Astrocyte of the spinal cord (primary cell): ENCODE measurements at regions not wholly inside any gene's neighbourhood (a gene's known extent, or its start where the extent isn't known, plus 50 kb on each side); places are given as distances from the start of the nearest gene placed in this dataset.

Experiments used
- DNase-seq: peaks from one replicate; pipeline ENCODE4 v3.0.0; 2011; ENCODE audit warnings: low read depth, low spot score
- H3K4me3 ChIP-seq: 2 replicates; pipeline ENCODE4 v1.5.1; 2011; ENCODE audit warnings: low read depth, mild to moderate bottlenecking, low read length, moderate library complexity
- in situ Hi-C: cut with HindIII; loops from 2 replicates; pipeline ENCODE4 v1.10.0; 2017; ENCODE audit warnings: low sequenced_read_pairs
- TF ChIP-seq, protein P1 (sequence below): IDR thresholded peaks from 2 replicates; pipeline ENCODE4 v1.5.1; 2012; ENCODE audit warnings: low read depth, mild to moderate bottlenecking, low read length, inconsistent platforms

DNA sequence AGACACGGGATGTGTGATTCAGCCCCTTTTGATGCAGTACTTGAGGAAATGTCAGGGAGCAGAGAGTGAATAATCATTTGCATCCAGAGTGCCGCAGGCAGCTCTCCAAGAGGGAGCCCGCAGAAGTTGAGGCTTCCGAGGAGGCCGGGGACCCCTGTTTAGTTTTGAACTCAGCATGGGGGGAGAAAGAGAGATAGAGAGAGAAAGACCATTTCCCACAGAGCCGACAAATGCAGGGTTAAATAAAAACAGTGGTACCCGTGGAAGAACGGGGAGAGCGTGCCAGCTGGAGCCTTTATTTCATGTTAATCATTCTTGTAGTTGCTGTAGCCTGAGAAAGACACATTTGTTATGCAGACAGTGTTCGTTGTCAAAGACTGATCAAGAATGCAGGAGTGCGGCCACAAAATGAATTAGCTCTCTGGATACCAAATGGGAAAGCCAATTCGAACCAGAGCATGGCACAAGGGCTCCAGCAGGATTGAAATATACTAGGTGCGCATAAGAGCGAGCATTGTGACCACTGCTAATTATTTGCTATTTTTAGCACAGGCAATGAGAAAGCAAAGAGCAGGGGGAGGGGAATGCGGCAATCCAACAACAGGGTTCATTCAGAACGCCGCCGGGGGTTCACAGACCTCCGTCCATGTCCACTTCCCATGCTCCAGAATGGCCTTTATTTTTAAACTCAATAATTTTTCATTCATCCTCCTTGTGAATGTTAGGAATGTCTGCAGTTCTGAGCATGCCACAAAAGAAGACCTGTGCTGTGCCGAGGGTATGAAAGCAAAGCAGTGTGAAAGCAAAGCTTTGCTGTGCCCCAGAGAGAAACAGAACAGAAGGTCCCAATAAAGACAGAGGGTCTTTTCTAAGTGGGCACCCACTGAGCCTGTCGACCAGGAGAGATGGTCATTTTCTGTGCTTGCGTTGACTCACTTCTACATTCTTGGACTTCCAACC lies 243.9 kb upstream of the VCX3A start:
- no peak for DNase-seq
- TF ChIP-seq, protein P1, sequence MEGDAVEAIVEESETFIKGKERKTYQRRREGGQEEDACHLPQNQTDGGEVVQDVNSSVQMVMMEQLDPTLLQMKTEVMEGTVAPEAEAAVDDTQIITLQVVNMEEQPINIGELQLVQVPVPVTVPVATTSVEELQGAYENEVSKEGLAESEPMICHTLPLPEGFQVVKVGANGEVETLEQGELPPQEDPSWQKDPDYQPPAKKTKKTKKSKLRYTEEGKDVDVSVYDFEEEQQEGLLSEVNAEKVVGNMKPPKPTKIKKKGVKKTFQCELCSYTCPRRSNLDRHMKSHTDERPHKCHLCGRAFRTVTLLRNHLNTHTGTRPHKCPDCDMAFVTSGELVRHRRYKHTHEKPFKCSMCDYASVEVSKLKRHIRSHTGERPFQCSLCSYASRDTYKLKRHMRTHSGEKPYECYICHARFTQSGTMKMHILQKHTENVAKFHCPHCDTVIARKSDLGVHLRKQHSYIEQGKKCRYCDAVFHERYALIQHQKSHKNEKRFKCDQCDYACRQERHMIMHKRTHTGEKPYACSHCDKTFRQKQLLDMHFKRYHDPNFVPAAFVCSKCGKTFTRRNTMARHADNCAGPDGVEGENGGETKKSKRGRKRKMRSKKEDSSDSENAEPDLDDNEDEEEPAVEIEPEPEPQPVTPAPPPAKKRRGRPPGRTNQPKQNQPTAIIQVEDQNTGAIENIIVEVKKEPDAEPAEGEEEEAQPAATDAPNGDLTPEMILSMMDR: no peak
- no peak overlapping the region for H3K4me3 ChIP-seq
- in situ Hi-C loops: no loop called here

DNA sequence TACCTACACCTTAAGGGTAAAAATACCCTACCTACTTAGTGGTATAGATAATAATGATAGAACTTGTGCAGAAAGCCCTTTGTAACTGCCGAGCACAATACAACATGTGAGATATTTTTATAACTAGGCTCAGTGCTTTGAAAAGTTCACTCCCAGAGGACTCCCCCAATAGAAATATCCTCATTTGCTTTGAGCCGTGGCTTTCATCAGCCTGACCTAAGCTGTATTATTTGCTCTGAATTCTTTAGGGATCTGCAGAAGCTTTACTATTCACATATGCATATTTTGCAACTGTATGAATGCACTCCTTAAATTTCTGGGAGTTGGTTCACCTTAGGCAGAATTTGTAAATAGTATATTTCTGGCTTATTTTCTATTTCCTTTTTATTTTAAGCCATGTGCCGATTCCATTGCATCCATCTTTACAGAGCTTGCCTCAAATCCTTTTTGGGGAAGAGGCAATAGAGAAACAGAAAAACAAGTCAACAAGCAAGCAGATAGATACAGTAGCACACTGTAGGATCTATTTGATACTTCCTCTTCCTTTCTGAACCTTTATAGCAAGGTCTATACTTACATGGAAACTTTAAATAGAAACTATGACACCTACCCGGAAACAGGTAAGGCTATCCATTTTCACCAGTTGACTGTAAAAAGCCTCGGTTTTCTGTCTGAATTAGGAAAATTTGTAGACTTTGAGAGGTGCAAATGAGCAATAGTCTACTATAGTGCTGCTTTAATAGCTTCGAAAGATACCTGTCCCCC lies 242.5 kb upstream of the VCX3A start:
- TF ChIP-seq, protein P1: no peak
- H3K4me3 ChIP-seq: no peak overlapping the region
- in situ Hi-C loops: no loop called here
- DNase-seq: no peak

DNA sequence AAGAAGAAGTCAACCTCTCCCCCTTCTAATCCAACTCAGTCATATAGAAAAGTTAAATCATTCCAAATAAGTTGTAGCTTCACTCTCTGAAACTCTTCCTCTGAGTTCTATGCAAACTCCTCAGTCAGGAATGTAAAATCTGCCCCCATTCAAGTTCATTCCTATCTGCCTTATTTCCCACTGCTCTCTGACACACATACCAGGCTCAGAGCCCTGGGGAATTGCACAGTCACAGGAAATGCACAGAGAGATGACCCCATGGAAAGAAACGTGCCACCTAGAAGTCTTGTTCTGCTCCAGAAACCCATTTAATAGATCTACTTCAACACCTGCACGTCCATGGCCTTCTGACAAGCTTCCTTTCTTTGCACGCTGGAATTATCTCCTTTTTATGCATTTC lies 236.0 kb upstream of the VCX3A start:
- DNase-seq: no peak
- in situ Hi-C loops: no loop called here
- TF ChIP-seq, protein P1: no peak
- no peak overlapping the region for H3K4me3 ChIP-seq

DNA sequence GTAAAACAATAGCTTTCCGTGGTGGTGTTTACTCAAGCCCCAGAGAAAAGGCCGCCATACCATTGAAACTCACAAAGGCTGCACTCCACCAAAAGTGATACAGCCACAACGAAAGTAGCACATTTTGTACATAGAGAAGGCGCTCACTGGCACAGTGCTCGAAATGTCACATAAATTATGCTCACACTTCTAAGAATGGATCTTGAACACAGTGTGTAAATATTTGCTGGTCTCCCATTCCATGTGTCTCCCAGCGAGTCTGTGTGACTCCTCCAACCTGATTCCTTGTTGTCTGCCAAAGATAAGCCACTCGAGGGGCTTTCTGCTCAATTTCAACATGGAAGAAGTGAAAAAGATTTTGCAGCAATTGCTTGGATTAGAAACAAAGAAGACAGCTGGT lies 234.0 kb upstream of the VCX3A start:
- TF ChIP-seq, protein P1: no peak
- in situ Hi-C loops: no loop called here
- no peak for DNase-seq
- no peak overlapping the region for H3K4me3 ChIP-seq

DNA sequence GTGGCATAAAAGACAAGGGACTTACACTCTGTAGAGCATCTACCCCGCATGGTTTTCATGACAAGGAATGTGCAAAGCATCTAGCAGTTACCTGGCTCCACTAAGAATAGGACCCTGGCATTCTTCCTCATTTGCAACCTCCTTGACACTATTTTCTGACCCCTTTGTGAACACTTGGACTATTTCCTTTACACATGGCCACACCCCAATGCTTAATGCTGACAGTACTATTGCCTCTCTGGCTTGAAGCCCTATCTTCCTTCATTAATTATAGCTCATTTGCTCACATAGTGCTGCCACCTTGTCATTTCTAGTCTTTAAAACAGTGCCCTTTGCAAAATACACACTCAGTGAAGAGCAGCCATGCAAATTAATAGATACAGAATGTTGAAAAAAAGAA lies 226.3 kb upstream of the VCX3A start:
- in situ Hi-C loops: no loop called here

DNA sequence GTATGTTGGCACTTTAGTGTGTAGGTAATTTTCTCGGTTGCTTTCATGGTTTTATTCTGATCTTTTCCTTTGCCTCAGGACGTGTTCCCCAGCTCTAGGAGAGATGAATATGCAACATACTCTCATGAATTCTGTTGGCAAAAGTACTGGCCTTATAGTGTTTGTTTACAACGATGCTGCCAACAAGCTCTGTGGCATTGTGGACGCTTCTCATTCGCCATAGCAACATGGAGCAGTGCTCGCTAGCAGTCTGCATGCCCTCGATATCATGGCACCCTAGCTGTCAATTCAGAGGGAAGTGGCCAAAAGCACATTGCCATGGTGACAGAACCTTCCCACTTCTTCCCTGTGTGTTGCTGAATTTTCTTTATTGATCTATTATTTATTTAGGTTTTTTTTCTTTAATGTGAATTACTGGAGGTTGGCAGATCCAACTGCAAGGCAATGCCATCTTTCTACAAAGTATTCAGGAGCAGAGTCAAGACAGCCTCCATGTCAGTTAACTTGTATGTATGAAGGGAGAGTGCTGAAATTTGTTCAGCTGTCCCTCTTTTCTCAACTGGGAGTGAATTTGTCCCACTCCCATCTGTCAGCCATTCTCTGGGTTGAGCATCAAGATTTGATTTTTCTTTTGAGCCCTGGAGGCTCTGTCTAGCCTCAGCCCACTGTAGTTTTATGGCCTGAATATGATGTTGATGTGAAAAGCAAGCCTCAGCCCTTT lies 224.9 kb upstream of the VCX3A start:
- TF ChIP-seq, protein P1: no peak
- no peak for DNase-seq
- H3K4me3 ChIP-seq: no peak overlapping the region
- in situ Hi-C loops: no loop called here

More for the DNA sequence above, 226.3 kb upstream of the VCX3A start:
- no peak for DNase-seq
- H3K4me3 ChIP-seq: no peak overlapping the region
- TF ChIP-seq, protein P1: no peak
